ENCODE measurements at regions not wholly inside any gene's neighbourhood (a gene's known extent, or its start where the extent isn't known, plus 50 kb on each side); places are given as distances from the start of the nearest gene placed in this dataset.

GRCh38 chr1:168871531-168871930 is 142.5 kb upstream of the DPT start:
- in situ Hi-C loops (cut with HindIII; ENCODE audit: low pct_ligation_motif_present, low sequenced_read_pairs), result no loop called here
- Histone ChIP-seq H3K27me3 (replicated peaks) (no peaks in the 10 kb centered on the region), H3K36me3 (replicated peaks) (no peaks in the 10 kb centered on the region), H3K4me3 (ENCODE audit: low read depth, low read length) (no peak overlapping the region), H3K27ac (no peak overlapping the region)
- no peak for DNase-seq
- TF ChIP-seq CTCF (IDR thresholded peaks at IDR 0.05; ENCODE audit: low read depth, low read length, missing control alignments), result no peak

- DNase-seq, result no peak
- Histone ChIP-seq H3K27ac (no peak overlapping the region), H3K4me3 (ENCODE audit: low read depth, low read length) (no peak overlapping the region), H3K36me3 (replicated peaks) (no peaks in the 10 kb centered on the region), H3K27me3 (replicated peaks) (no peaks in the 10 kb centered on the region)
- in situ Hi-C loops (cut with HindIII; ENCODE audit: low pct_ligation_motif_present, low sequenced_read_pairs), result no loop called here
- no peak for TF ChIP-seq CTCF (IDR thresholded peaks at IDR 0.05; ENCODE audit: low read depth, low read length, missing control alignments)
Measured at GRCh38 chr1:168875831-168876230, 146.8 kb upstream of the DPT start.

DNA sequence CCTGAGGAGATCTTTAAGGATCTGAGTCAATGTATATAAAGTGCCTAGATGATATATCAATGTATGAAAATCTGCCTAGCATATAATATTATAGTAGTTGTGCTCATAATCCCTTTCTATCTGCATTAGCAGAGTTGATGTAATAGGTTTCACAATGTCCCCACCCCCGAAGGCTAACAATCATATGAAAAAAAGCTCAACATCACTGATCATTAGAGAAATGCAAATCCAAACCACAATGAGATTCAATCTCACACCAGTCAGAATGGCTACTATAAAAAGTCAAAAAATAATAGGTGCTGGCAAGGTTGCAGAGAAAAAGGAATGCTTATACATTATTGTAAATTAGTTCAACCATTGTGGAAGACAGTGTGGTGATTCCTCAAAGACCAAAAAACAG is 147.8 kb upstream of the DPT start:
- H3K27me3 ChIP-seq (replicated peaks), result no peaks in the 10 kb centered on the region
- no peak overlapping the region for H3K27ac ChIP-seq
- in situ Hi-C loops (cut with HindIII; ENCODE audit: low pct_ligation_motif_present, low sequenced_read_pairs), result no loop called here
- no peak for TF ChIP-seq CTCF (IDR thresholded peaks at IDR 0.05; ENCODE audit: low read depth, low read length, missing control alignments)
- no peaks in the 10 kb centered on the region for H3K36me3 ChIP-seq (replicated peaks)
- no peak overlapping the region for H3K4me3 ChIP-seq (ENCODE audit: low read depth, low read length)
- DNase-seq, result no peak

DNA sequence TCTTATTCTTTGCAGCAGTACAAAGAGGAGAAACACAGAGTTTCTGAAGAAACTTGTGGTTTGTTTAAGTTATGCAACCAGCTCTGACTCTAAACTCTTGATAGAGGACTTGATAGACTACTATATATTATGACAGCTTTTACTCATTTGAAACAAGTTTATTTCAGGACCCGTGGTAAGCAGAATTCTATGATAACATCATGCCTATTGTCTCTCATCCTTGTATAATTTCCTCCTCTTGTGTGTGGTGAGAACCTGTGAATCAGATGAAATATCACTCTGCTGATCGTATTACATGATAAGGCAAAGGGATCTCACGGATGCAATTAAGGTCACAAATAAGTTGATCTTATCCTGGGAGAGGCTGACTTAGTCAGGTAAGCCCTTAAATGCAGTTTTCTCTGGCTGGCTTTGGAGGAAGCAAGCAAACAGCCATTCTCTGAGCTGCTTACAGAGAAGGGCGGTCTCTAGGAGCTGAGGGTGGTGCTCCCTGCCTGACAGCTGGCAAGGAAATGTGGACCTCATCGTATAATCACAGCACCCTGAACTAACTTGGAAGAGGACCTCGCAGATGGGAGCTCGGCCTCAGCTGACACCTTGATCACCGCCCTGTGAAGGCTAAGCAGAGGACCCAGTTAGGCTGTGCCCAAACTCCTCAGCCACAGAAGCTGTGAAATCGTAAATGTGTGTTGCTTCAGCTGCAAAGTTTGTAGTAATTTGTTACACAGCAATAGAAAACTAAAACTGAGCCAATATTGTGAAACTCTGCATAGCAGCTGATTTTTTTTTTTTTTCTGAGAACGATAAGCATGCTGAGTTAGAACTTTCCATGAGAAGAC is 151.1 kb upstream of the DPT start:
- Histone ChIP-seq H3K27me3 (replicated peaks) (no peaks in the 10 kb centered on the region), H3K36me3 (replicated peaks) (no peaks in the 10 kb centered on the region), H3K27ac (no peak overlapping the region), H3K4me3 (ENCODE audit: low read depth, low read length) (no peak overlapping the region)
- TF ChIP-seq CTCF (IDR thresholded peaks at IDR 0.05; ENCODE audit: low read depth, low read length, missing control alignments), result no peak
- no peak for DNase-seq
- in situ Hi-C loops (cut with HindIII; ENCODE audit: low pct_ligation_motif_present, low sequenced_read_pairs), result no loop called here

DNA sequence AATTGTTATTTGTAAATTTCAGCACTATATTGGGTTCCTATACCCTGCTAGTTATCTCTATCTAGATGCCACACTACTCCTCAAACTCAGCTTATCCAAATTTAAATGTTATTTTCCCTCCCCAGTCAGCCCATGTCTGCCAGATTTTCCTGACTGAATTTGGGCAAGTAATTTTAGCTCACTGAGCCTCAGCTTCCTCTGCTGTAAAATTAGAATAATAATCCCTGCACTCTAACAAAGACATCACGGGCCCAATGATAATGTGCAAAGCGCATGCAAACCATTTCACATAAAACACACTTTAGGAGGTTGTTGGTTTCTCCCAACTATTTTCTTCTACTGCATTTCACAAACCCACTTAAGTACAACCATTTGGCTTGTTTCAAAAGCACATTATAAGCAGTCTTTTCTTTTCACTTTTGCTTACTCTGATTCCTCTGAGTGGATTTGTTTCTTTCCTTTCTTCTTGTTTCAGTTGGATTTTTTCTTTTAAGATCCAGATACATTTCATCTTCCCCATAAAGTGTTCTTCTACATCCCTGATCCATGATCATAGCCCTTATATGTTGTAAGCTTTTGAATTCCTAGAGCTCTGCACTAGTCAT is 152.8 kb upstream of the DPT start:
- no peak for DNase-seq
- Histone ChIP-seq H3K36me3 (replicated peaks) (no peaks in the 10 kb centered on the region), H3K4me3 (ENCODE audit: low read depth, low read length) (no peak overlapping the region), H3K27ac (no peak overlapping the region), H3K27me3 (replicated peaks) (no peaks in the 10 kb centered on the region)
- TF ChIP-seq CTCF (IDR thresholded peaks at IDR 0.05; ENCODE audit: low read depth, low read length, missing control alignments), result no peak
- in situ Hi-C loops (cut with HindIII; ENCODE audit: low pct_ligation_motif_present, low sequenced_read_pairs), result no loop called here

Measured in brain microvascular endothelial cell (primary cell).